A549 (cell line): ENCODE measurements at regions not wholly inside any gene's neighbourhood (a gene's known extent, or its start where the extent isn't known, plus 50 kb on each side); places are given as distances from the start of the nearest gene placed in this dataset.
A peak's percentile ranks its signal among the peaks of the same experiment; 100 is the strongest.

ENCODE experiments used
- ATAC-seq, 2 experiments: fragments of 200-7000 bp in 1 of 2; fragments of >200 bp in 1 of 2; cut with Nextera tagmentation in 1 of 2; cut with Tn5 transposase in 1 of 2; 3 replicates each; pipeline versions ENCODE4 v1.8.0 to v1.9.1; 2018 to 2020; ENCODE audit warnings: mild to moderate bottlenecking in 1 of 2, moderate library complexity in 1 of 2
- CTCF ChIA-PET: fragments of 300-600 bp; sonication (Branson Sonifier 250); formaldehyde crosslinking; extraction: SDS; loops from one replicate; lab custom pipeline; 2021; ENCODE audit warnings: antibody characterized with exemption, inconsistent platforms; lab: Yijun Ruan, JAX
- POLR2A ChIA-PET: fragments of 350-600 bp; formaldehyde crosslinking; extraction: SDS; loops from one replicate; lab custom pipeline; 2021; ENCODE audit warnings: antibody characterized with exemption, inconsistent platforms; lab: Yijun Ruan, JAX
- DNase-seq, 2 experiments: peaks; one replicate each; pipeline versions ENCODE4 v3.0.0 to v3.0.0-alpha.2; 2011 to 2016; ENCODE audit warnings: low read depth in 1 of 2, low spot score in 1 of 2
- FAIRE-seq: peaks from 2 replicates; lab custom pipeline; 2011; peaks lifted over from hg19 to GRCh38; lab: Jason Lieb, UNC
- H3K27ac ChIP-seq, 2 experiments: fragments of >200 bp; sonication (Bioruptor Twin); formaldehyde crosslinking; 3 replicates each; pipeline ENCODE4 v1.5.1; 2016 to 2017
- H3K4me1 ChIP-seq: fragments of >200 bp; sonication (Bioruptor Twin); formaldehyde crosslinking; 3 replicates; pipeline ENCODE4 v1.6.1; 2016
- H3K4me2 ChIP-seq: fragments of >200 bp; sonication (Bioruptor Twin); formaldehyde crosslinking; 3 replicates; pipeline ENCODE4 v1.6.1; 2016
- H3K4me3 ChIP-seq: fragments of >200 bp; sonication (Bioruptor Twin); formaldehyde crosslinking; 3 replicates; pipeline ENCODE4 v1.5.1; 2016
- H3K9me3 ChIP-seq: fragments of >200 bp; sonication (Bioruptor Twin); formaldehyde crosslinking; 3 replicates; pipeline ENCODE4 v1.6.1; 2016
- BHLHE40 ChIP-seq: IDR thresholded peaks from 2 replicates; pipeline ENCODE4 v1.6.1; 2012; ENCODE audit warnings: low read depth, low read length, inconsistent platforms
- EHMT2 ChIP-seq: fragments of 200-600 bp; sonication (generic); IDR thresholded peaks from 2 replicates; pipeline ENCODE4 v1.6.1; 2016; ENCODE audit warnings: antibody characterized with exemption, low read depth, mild to moderate bottlenecking, moderate library complexity
- FOXS1 ChIP-seq: fragments of 250-450 bp; sonication (Bioruptor Pico); IDR thresholded peaks from 2 replicates; pipeline ENCODE4 v1.5.0; 2020; ENCODE audit warnings: mild to moderate bottlenecking, moderate library complexity
- HDAC2 ChIP-seq: fragments of 200-600 bp; sonication (generic); IDR thresholded peaks from 2 replicates; pipeline ENCODE4 v1.6.1; 2016
- HOXA7 ChIP-seq: fragments of 250-450 bp; sonication (Bioruptor Pico); IDR thresholded peaks from 2 replicates; pipeline ENCODE4 v1.5.0; 2020; ENCODE audit warnings: mild to moderate bottlenecking, moderate library complexity
- HOXB13 ChIP-seq: fragments of 250-450 bp; sonication (Bioruptor Pico); IDR thresholded peaks from 2 replicates; pipeline ENCODE4 v1.5.0; 2020; ENCODE audit warnings: low read depth, mild to moderate bottlenecking, moderate library complexity
- HOXB5 ChIP-seq: fragments of 250-450 bp; sonication (Bioruptor Pico); IDR thresholded peaks from 2 replicates; pipeline ENCODE4 v1.5.0; 2020; ENCODE audit warnings: mild to moderate bottlenecking, moderate library complexity
- JUN ChIP-seq, 2 experiments: fragments of >200 bp; sonication (Bioruptor Twin); formaldehyde crosslinking; IDR thresholded peaks; 2 replicates in 1 of 2; 3 replicates in 1 of 2; pipeline ENCODE4 v1.6.1; 2016 to 2017
- JUNB ChIP-seq: fragments of >200 bp; sonication (Bioruptor Twin); formaldehyde crosslinking; IDR thresholded peaks from 2 replicates; pipeline ENCODE4 v1.6.1; 2016
- KDM1A ChIP-seq: fragments of 200-600 bp; sonication (generic); IDR thresholded peaks from 2 replicates; pipeline ENCODE4 v1.6.1; 2016; ENCODE audit warnings: low read depth, mild to moderate bottlenecking
- MAZ ChIP-seq: fragments of 150-350 bp; IDR thresholded peaks from 2 replicates; pipeline ENCODE4 v1.6.1; 2014; ENCODE audit warnings: antibody characterized with exemption, low read depth, low read length, borderline replicate concordance
- NR3C1 ChIP-seq: fragments of >200 bp; sonication (Bioruptor Twin); formaldehyde crosslinking; IDR thresholded peaks from 3 replicates; pipeline ENCODE4 v1.6.1; 2017
- PHF8 ChIP-seq: fragments of 200-600 bp; sonication (generic); IDR thresholded peaks from 2 replicates; pipeline ENCODE4 v1.6.1; 2016; ENCODE audit warnings: low read depth, mild to moderate bottlenecking, antibody characterized with exemption, moderate library complexity, borderline replicate concordance
- POLR2A ChIP-seq: IDR thresholded peaks from 2 replicates; pipeline ENCODE4 v1.6.1; 2012; ENCODE audit warnings: mild to moderate bottlenecking, low read length
- RAD21 ChIP-seq, 2 experiments: fragments of >200 bp in 1 of 2; sonication (Bioruptor Twin) in 1 of 2; formaldehyde crosslinking in 1 of 2; IDR thresholded peaks in 1 of 2; conservative IDR thresholded peaks in 1 of 2; 2 replicates in 1 of 2; 3 replicates in 1 of 2; pipeline ENCODE4 v1.6.1; 2012 to 2018; ENCODE audit warnings: inconsistent platforms in 1 of 2
- RCOR1 ChIP-seq: fragments of 150-350 bp; IDR thresholded peaks from 2 replicates; pipeline ENCODE4 v1.6.1; 2014; ENCODE audit warnings: antibody characterized with exemption, low read length, low read depth
- SMC3 ChIP-seq: fragments of >200 bp; sonication (Bioruptor Twin); formaldehyde crosslinking; IDR thresholded peaks from 3 replicates; pipeline ENCODE4 v1.6.1; 2018; ENCODE audit warnings: inconsistent platforms
- TFCP2L1 ChIP-seq: fragments of 250-450 bp; sonication (Bioruptor Pico); IDR thresholded peaks from 2 replicates; pipeline ENCODE4 v1.5.0; 2021; ENCODE audit warnings: mild to moderate bottlenecking
- TP53 ChIP-seq: fragments of 250-450 bp; sonication (Bioruptor Pico); IDR thresholded peaks from 2 replicates; pipeline ENCODE4 v1.5.0; 2021; ENCODE audit warnings: mild to moderate bottlenecking, moderate library complexity
- ZFP36 ChIP-seq: fragments of 450-650 bp; IDR thresholded peaks from 2 replicates; pipeline ENCODE4 v1.6.1; 2014; ENCODE audit warnings: borderline replicate concordance; ENCODE audit not compliant: partially characterized antibody
- ZSCAN20 ChIP-seq: fragments of 250-450 bp; sonication (Bioruptor Pico); IDR thresholded peaks from 2 replicates; pipeline ENCODE4 v1.8.0; 2022; ENCODE audit warnings: mild to moderate bottlenecking, moderate library complexity
- WGBS: methylation state at CpG from one replicate; pipeline ENCODE4 v1.1.6; 2017; ENCODE audit errors: missing lambda C conversion rate; 5-methylcytosine and 5-hydroxymethylcytosine counted together
- TF ChIP-seq, protein P1 (sequence below): IDR thresholded peaks from 2 replicates; pipeline ENCODE4 v1.6.1; 2012; ENCODE audit warnings: low read depth, borderline replicate concordance
- TF ChIP-seq, protein P2 (sequence below): IDR thresholded peaks from 2 replicates; pipeline ENCODE4 v1.6.1; 2012
- TF ChIP-seq, protein P3 (sequence below): fragments of 450-650 bp; IDR thresholded peaks from 2 replicates; pipeline ENCODE4 v1.6.1; 2014; ENCODE audit warnings: antibody characterized with exemption

DNA sequence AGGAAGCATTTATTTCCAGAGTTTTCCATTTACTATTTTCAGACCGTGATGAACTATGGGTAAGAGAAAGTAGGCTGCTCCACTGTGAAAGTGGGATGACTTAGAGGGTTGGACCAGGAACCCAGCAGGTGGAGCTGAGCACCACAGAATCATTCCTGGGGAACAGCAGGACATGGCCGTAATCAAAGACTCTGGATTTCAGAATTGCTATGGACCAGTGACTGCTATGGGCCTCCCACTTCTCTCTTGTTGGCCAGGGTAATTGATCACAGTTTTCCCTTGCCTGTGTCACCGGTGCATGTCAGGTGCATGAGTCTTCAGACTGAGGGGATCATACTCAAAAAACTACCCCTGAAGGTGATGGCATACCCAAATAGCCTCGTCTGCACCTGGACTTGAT is 90.6 kb upstream of the GPC1 start:
- H3K27ac ChIP-seq: no peak overlapping the region
- ChIA-PET POLR2A (no interaction called here), CTCF (no interaction called here)
- peak in 1 of 2 experiments; percentile 53; a peak in 3 of 6 replicates for ATAC-seq
- 16% methylated on average over 4 of the region's 4 CpGs for WGBS
- DNase-seq: peak in 1 of 2 experiments; percentile 39
- H3K4me2 ChIP-seq: no peak overlapping the region
- H3K4me3 ChIP-seq: no peak overlapping the region
- H3K9me3 ChIP-seq: peaks cover 26% of the 10 kb centered on the region
- no peaks in the 10 kb centered on the region for H3K4me1 ChIP-seq
- FAIRE-seq: no peak
- TF ChIP-seq ZFP36: no peak
- TF ChIP-seq RAD21 (conservative IDR thresholded peaks at IDR 0.05 in 1 of 2, IDR thresholded peaks at IDR 0.05 in 1 of 2): peak; percentile 19 to 41; a peak in 2 of 5 replicates

DNA sequence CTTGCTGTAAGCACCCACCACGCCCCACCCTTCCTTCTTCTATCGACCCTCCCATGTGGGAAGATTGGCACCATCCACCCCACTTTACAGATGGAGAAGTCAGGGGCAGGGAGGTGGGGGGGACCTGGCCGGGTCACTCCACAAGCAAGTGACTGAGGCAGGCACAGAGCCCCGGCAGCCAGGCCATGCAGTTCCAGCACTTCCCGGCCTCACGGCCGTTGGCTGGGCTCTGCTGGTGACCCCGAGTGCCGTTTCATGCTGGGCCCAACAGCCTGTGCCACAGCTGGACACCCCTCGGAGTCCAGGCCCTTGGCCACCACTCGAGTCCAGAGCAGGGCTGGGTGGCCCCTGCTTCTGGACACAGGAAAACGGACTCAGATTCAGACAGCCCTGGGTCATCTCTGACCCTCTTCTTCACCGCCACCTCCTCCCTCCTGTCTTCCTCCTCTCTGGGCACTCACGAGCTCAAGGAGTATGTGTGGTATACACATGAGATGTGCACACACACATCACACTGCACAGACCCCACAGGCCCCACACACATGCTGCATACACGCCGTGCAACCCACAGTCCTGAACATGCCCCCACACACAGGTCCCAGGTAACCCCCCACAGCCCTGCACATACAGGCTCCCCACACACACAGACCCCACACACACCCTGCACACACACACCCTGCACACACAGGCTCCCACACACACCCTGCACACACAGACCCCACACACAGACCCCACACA is 89.3 kb upstream of the GPC1 start:
- Histone ChIP-seq H3K4me1 (no peaks in the 10 kb centered on the region), H3K4me3 (no peak overlapping the region), H3K4me2 (no peak overlapping the region)
- CTCF ChIA-PET: no interaction called here
- WGBS: 41% methylated on average over 10 of the region's 16 CpGs
- POLR2A ChIA-PET: no interaction called here
- DNase-seq (no peak), FAIRE-seq (no peak)
- TF ChIP-seq NR3C1 (no peak), ZFP36 (no peak)
- TF ChIP-seq, all 56 proteins: peak for 0
- H3K27ac ChIP-seq: no peak overlapping the region
- H3K9me3 ChIP-seq: peaks cover 26% of the 10 kb centered on the region
- ATAC-seq: no peak

DNA sequence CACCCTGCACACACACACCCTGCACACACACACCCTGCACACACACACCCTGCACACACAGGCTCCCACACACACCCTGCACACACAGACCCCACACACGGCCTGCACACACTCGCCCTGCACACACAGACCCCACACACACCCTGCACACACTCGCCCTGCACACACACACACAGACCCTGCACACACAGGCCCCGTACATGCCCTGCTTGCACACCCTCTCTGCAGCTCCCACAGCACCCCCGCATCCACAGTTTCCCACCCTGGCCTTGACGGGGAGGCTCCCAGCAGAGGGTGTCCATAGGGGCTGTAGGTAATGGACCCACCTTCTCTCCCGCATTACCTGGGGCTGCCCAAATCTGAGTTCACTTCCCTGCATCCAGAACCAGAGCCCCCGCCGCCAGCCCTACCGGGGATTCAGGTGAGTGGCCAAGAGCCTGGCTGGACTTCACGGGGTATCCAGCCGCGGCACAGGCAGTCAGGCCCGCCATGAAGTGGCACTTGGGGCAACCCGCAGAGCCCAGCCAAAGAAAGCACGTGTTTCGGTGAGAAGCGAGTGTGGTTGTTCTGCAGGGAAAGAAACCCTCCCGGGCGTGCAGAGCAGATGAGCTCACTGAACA is 88.6 kb upstream of the GPC1 start:
- no peak overlapping the region for H3K4me3 ChIP-seq
- H3K27ac ChIP-seq: no peak overlapping the region
- WGBS: 76% methylated on average over 12 of the region's 20 CpGs
- ChIA-PET POLR2A (no interaction called here), CTCF (no interaction called here)
- ATAC-seq: no peak
- no peak for FAIRE-seq
- H3K9me3 ChIP-seq: peaks cover 26% of the 10 kb centered on the region
- no peaks in the 10 kb centered on the region for H3K4me1 ChIP-seq
- no peak for TF ChIP-seq PHF8
- TF ChIP-seq TP53 (CRISPR knock-in tag): no peak
- TF ChIP-seq, protein P1, sequence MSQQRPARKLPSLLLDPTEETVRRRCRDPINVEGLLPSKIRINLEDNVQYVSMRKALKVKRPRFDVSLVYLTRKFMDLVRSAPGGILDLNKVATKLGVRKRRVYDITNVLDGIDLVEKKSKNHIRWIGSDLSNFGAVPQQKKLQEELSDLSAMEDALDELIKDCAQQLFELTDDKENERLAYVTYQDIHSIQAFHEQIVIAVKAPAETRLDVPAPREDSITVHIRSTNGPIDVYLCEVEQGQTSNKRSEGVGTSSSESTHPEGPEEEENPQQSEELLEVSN: no peak
- TF ChIP-seq, protein P2, sequence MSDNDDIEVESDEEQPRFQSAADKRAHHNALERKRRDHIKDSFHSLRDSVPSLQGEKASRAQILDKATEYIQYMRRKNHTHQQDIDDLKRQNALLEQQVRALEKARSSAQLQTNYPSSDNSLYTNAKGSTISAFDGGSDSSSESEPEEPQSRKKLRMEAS: no peak
- TF ChIP-seq TFCP2L1: no peak
- no peak for TF ChIP-seq HOXB13 (CRISPR knock-in tag)
- no peak overlapping the region for H3K4me2 ChIP-seq
- DNase-seq: no peak

DNA sequence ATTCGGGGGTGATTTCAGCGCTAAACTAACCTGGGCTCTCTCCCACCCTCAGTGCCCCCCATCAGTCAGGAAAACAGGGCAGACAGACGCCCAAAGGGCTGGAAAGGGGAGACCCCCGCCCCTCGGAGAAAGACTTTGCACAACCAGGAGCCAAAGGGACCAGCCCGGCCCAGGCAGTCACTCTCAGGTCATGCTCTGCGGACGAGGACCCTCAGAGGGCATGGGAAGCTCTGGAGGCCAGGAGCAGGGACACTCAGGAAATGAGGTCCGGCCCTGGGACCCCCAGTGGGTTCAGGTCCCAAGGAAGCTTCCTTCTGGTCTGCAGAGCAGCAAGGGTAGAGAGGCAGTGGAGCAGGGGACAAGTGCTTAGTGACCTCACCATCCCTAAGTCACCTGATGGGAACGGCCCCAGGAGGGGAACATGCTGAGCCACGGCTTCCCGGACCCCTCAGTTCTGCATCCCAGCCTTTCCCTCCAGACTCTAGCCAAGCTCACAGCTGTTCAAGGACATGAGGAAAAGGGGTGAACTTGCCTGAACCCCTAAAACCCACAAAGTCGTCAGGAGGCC is 88.0 kb upstream of the GPC1 start:
- POLR2A ChIA-PET: no interaction called here
- Histone ChIP-seq H3K27ac (no peak overlapping the region), H3K4me2 (no peak overlapping the region), H3K9me3 (peaks cover 26% of the 10 kb centered on the region), H3K4me1 (no peaks in the 10 kb centered on the region), H3K4me3 (no peak overlapping the region)
- WGBS: 56% methylated on average over 13 of the region's 13 CpGs
- FAIRE-seq: no peak
- no peak for DNase-seq
- CTCF ChIA-PET: no interaction called here
- no peak for TF ChIP-seq JUNB
- TF ChIP-seq POLR2A: no peak
- TF ChIP-seq SMC3: no peak
- no peak for TF ChIP-seq TFCP2L1
- TF ChIP-seq HDAC2: no peak
- no peak for TF ChIP-seq MAZ
- TF ChIP-seq BHLHE40: no peak
- TF ChIP-seq EHMT2: no peak
- TF ChIP-seq HOXA7 (CRISPR knock-in tag): no peak
- TF ChIP-seq JUN (IDR thresholded peaks at IDR 0.05): no peak
- TF ChIP-seq, protein P1: no peak
- TF ChIP-seq ZSCAN20 (CRISPR knock-in tag): no peak
- TF ChIP-seq ZFP36: no peak
- no peak for TF ChIP-seq FOXS1 (CRISPR knock-in tag)
- TF ChIP-seq KDM1A: no peak
- no peak for TF ChIP-seq HOXB5
- TF ChIP-seq, protein P2: no peak
- no peak for TF ChIP-seq RCOR1
- TF ChIP-seq, protein P3, sequence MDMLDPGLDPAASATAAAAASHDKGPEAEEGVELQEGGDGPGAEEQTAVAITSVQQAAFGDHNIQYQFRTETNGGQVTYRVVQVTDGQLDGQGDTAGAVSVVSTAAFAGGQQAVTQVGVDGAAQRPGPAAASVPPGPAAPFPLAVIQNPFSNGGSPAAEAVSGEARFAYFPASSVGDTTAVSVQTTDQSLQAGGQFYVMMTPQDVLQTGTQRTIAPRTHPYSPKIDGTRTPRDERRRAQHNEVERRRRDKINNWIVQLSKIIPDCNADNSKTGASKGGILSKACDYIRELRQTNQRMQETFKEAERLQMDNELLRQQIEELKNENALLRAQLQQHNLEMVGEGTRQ: no peak
- ATAC-seq: no peak
